ENCODE measurements at regions not wholly inside any gene's neighbourhood (a gene's known extent, or its start where the extent isn't known, plus 50 kb on each side); places are given as distances from the start of the nearest gene placed in this dataset.

DNA sequence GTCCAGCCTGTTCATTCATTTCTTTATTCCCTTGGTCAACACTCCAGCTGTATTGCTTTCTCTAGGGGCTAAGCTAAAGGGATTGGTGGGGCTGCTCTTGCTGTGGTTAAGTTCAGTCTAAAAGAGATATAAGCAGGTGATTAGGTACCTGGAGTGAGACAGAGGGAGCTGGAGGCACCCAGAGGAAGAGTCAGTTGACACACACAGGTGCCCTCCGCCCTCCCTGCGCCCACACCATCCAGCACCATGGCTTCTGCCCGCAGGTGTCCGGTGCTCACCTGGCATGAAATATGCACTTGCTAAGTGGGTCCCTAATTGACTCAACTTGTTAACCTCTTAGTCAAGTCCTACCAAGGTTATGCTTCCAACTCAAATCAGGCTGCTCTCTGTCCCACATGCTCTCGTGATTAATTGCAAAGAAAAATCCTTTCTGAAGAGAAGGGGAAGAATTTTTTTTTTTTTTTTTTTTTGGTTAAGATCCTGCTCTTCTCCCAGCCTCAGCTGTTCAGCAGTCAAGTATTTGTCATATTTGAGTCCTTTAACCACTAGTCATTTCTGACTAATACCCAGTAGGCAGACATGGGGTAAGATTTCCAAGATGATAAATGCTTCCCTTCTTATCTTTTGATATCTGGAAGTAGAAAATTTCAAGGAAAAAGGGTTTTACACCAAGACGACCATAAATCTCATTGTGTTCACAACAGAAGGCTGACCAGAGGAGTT is 199.8 kb upstream of the WSCD1 start:
- no peaks in the 10 kb centered on the region for H3K9me3 ChIP-seq (ENCODE audit: control insufficient read depth in 4 of 4, low read length in 3 of 4)
- H3K27ac ChIP-seq (ENCODE audit: low read depth in 1 of 2, low read length in 2 of 2): no peak overlapping the region
- 89% methylated on average over 6 of the region's 6 CpGs for WGBS
- no peak overlapping the region for H3K9ac ChIP-seq (ENCODE audit: low read depth in 1 of 2, low read length in 2 of 2)
- no peak for DNase-seq (ENCODE audit: low spot score)
- H3K4me1 ChIP-seq (ENCODE audit: control insufficient read depth in 4 of 4, insufficient read depth in 4 of 4, low read length in 3 of 4): no peaks in the 10 kb centered on the region
- no peaks in the 10 kb centered on the region for H3K36me3 ChIP-seq (ENCODE audit: control insufficient read depth in 4 of 4, insufficient read depth in 3 of 4, low read depth in 1 of 4, low read length in 3 of 4)
- H3K4me3 ChIP-seq (ENCODE audit: low read depth in 1 of 3, low read length in 3 of 3): no peak overlapping the region
- H3K27me3 ChIP-seq (ENCODE audit: control insufficient read depth in 4 of 4, insufficient read depth in 4 of 4, low read length in 3 of 4): no peaks in the 10 kb centered on the region
- no peak for TF ChIP-seq FOXA2 (IDR thresholded peaks at IDR 0.05)
- no peak for TF ChIP-seq EGR1 (IDR thresholded peaks at IDR 0.05; ENCODE audit: low read depth in 2 of 2)
- no peak for TF ChIP-seq HNF4G (IDR thresholded peaks at IDR 0.05)
- TF ChIP-seq, protein P1, sequence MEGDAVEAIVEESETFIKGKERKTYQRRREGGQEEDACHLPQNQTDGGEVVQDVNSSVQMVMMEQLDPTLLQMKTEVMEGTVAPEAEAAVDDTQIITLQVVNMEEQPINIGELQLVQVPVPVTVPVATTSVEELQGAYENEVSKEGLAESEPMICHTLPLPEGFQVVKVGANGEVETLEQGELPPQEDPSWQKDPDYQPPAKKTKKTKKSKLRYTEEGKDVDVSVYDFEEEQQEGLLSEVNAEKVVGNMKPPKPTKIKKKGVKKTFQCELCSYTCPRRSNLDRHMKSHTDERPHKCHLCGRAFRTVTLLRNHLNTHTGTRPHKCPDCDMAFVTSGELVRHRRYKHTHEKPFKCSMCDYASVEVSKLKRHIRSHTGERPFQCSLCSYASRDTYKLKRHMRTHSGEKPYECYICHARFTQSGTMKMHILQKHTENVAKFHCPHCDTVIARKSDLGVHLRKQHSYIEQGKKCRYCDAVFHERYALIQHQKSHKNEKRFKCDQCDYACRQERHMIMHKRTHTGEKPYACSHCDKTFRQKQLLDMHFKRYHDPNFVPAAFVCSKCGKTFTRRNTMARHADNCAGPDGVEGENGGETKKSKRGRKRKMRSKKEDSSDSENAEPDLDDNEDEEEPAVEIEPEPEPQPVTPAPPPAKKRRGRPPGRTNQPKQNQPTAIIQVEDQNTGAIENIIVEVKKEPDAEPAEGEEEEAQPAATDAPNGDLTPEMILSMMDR (IDR thresholded peaks at IDR 0.05; ENCODE audit: low read depth, low read length, missing input control): no peak
- TF ChIP-seq, protein P2, sequence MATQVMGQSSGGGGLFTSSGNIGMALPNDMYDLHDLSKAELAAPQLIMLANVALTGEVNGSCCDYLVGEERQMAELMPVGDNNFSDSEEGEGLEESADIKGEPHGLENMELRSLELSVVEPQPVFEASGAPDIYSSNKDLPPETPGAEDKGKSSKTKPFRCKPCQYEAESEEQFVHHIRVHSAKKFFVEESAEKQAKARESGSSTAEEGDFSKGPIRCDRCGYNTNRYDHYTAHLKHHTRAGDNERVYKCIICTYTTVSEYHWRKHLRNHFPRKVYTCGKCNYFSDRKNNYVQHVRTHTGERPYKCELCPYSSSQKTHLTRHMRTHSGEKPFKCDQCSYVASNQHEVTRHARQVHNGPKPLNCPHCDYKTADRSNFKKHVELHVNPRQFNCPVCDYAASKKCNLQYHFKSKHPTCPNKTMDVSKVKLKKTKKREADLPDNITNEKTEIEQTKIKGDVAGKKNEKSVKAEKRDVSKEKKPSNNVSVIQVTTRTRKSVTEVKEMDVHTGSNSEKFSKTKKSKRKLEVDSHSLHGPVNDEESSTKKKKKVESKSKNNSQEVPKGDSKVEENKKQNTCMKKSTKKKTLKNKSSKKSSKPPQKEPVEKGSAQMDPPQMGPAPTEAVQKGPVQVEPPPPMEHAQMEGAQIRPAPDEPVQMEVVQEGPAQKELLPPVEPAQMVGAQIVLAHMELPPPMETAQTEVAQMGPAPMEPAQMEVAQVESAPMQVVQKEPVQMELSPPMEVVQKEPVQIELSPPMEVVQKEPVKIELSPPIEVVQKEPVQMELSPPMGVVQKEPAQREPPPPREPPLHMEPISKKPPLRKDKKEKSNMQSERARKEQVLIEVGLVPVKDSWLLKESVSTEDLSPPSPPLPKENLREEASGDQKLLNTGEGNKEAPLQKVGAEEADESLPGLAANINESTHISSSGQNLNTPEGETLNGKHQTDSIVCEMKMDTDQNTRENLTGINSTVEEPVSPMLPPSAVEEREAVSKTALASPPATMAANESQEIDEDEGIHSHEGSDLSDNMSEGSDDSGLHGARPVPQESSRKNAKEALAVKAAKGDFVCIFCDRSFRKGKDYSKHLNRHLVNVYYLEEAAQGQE (IDR thresholded peaks at IDR 0.05): no peak
- TF ChIP-seq ATF3 (IDR thresholded peaks at IDR 0.05): no peak
- no peak for TF ChIP-seq MAX (IDR thresholded peaks at IDR 0.05)
- no peak for TF ChIP-seq NR2F2 (IDR thresholded peaks at IDR 0.05)
- no peak for TF ChIP-seq FOXA1 (IDR thresholded peaks at IDR 0.05)
- TF ChIP-seq GABPA (IDR thresholded peaks at IDR 0.05 in 1 of 2, conservative IDR thresholded peaks at IDR 0.05 in 1 of 2): no peak
- no peak for TF ChIP-seq SP1 (IDR thresholded peaks at IDR 0.05)
- no peak for TF ChIP-seq YY1 (IDR thresholded peaks at IDR 0.05)
- TF ChIP-seq JUND (IDR thresholded peaks at IDR 0.05): no peak
- TF ChIP-seq, protein P3, sequence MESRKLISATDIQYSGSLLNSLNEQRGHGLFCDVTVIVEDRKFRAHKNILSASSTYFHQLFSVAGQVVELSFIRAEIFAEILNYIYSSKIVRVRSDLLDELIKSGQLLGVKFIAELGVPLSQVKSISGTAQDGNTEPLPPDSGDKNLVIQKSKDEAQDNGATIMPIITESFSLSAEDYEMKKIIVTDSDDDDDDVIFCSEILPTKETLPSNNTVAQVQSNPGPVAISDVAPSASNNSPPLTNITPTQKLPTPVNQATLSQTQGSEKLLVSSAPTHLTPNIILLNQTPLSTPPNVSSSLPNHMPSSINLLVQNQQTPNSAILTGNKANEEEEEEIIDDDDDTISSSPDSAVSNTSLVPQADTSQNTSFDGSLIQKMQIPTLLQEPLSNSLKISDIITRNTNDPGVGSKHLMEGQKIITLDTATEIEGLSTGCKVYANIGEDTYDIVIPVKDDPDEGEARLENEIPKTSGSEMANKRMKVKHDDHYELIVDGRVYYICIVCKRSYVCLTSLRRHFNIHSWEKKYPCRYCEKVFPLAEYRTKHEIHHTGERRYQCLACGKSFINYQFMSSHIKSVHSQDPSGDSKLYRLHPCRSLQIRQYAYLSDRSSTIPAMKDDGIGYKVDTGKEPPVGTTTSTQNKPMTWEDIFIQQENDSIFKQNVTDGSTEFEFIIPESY (IDR thresholded peaks at IDR 0.05): no peak
- TF ChIP-seq HNF4A (conservative IDR thresholded peaks at IDR 0.05): no peak
- no peak for TF ChIP-seq RXRA (IDR thresholded peaks at IDR 0.05)
